RWPE2 (cell line): ENCODE measurements at regions not wholly inside any gene's neighbourhood (a gene's known extent, or its start where the extent isn't known, plus 50 kb on each side); places are given as distances from the start of the nearest gene placed in this dataset.

Experiments used
- ATAC-seq: fragments of 200-7000 bp; cut with Tn5 transposase; 3 replicates; pipeline ENCODE4 v1.9.1; 2021; ENCODE audit warnings: low read depth
- DNase-seq: peaks from one replicate; pipeline ENCODE4 v3.0.0-alpha.2; 2020; ENCODE audit warnings: low spot score
- H3K27ac ChIP-seq: fragments of 450-650 bp; 2 replicates; pipeline ENCODE4 v1.5.1; 2017; ENCODE audit warnings: mild to moderate bottlenecking; ENCODE audit not compliant: poor library complexity, severe bottlenecking
- H3K27me3 ChIP-seq: fragments of 250-450 bp; sonication (Bioruptor Pico); 2 replicates; pipeline ENCODE4 v1.5.1; 2021; ENCODE audit warnings: mild to moderate bottlenecking, moderate library complexity; ENCODE audit not compliant: insufficient read depth, poor library complexity, severe bottlenecking
- H3K36me3 ChIP-seq: fragments of 250-450 bp; sonication (Bioruptor Pico); 2 replicates; pipeline ENCODE4 v1.5.1; 2020; ENCODE audit warnings: low read depth, mild to moderate bottlenecking, moderate library complexity
- H3K4me1 ChIP-seq: fragments of 250-450 bp; sonication (Bioruptor Pico); 2 replicates; pipeline ENCODE4 v1.5.1; 2021; ENCODE audit warnings: mild to moderate bottlenecking, moderate library complexity; ENCODE audit not compliant: insufficient read depth, poor library complexity, severe bottlenecking
- H3K4me3 ChIP-seq: fragments of 250-450 bp; sonication (Bioruptor Pico); 2 replicates; pipeline ENCODE4 v1.5.1; 2021; ENCODE audit warnings: mild to moderate bottlenecking, moderate library complexity; ENCODE audit not compliant: severe bottlenecking
- H3K9me3 ChIP-seq: fragments of 250-450 bp; sonication (Bioruptor Pico); 2 replicates; pipeline ENCODE4 v1.5.1; 2021; ENCODE audit warnings: mild to moderate bottlenecking, moderate library complexity; ENCODE audit not compliant: severe bottlenecking
- TF ChIP-seq, protein P1 (sequence below): fragments of 450-650 bp; IDR thresholded peaks from one replicate; pipeline ENCODE4 v1.5.1; 2017; ENCODE audit warnings: mild to moderate bottlenecking, moderate library complexity; ENCODE audit not compliant: poor library complexity, severe bottlenecking

DNA sequence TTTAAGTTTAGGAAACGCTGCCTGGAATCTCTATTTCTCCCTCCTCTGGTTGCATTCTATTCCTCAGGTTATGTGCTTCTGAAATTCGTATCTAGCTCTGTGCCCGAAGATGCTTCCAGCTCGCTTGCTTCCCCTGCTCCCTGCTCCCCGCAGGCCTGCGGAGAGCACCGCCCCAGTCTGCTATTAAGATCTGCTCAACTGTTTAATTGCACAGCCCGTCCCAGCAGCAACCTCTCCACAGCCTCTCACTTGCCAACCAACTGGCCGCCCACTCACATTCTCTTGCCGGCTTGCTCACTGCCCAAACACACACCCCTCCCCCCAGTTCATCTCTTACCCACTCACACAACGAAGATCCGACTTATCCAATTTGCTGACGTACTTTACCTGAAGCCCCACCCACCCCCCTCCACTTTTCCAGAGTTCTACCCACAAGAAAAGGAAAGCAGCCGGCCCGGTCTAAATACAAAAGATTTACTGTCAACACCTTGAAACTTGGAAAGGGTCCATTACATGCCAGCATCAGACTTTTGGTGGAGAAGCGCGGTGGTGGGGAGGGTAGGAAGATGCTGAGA is 167.3 kb upstream of the KLF14 start:
- TF ChIP-seq, protein P1, sequence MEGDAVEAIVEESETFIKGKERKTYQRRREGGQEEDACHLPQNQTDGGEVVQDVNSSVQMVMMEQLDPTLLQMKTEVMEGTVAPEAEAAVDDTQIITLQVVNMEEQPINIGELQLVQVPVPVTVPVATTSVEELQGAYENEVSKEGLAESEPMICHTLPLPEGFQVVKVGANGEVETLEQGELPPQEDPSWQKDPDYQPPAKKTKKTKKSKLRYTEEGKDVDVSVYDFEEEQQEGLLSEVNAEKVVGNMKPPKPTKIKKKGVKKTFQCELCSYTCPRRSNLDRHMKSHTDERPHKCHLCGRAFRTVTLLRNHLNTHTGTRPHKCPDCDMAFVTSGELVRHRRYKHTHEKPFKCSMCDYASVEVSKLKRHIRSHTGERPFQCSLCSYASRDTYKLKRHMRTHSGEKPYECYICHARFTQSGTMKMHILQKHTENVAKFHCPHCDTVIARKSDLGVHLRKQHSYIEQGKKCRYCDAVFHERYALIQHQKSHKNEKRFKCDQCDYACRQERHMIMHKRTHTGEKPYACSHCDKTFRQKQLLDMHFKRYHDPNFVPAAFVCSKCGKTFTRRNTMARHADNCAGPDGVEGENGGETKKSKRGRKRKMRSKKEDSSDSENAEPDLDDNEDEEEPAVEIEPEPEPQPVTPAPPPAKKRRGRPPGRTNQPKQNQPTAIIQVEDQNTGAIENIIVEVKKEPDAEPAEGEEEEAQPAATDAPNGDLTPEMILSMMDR: no peak
- no peaks in the 10 kb centered on the region for H3K9me3 ChIP-seq
- peak overlapping the region; percentile 100 for H3K27ac ChIP-seq
- ATAC-seq: peak; percentile 48
- H3K4me1 ChIP-seq: peaks cover 94% of the 10 kb centered on the region
- no peaks in the 10 kb centered on the region for H3K27me3 ChIP-seq
- DNase-seq: peak; percentile 94
- H3K36me3 ChIP-seq: peaks cover 92% of the 10 kb centered on the region
- no peak overlapping the region for H3K4me3 ChIP-seq

DNA sequence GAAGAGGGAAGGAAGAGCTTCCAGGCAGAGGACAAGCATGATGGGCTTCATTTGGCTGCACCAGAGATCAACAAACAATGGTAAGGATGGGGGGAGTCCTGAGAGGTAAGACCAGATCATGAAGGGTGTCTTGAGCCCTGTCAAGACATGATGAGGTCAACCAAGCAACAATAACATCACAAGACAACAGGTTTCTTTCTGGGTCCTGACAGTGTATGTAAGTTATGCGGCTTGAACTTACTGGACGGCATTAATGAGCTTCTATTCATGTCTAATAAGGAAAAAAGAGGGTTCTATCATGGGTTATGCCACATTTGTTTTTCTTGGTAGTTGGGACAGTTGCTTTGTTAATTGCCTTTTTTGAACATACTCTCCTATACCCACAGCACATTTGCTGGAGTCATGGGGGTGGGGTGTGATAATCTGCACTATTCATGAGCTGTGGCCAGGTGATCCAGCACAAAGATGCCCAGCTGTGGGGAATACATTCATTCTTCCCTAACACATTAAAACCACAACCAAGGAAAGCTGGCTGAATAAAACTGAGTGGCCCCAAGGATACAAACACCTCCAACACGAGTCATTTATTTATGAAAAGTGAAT is 168.8 kb upstream of the KLF14 start:
- peaks cover 93% of the 10 kb centered on the region for H3K4me1 ChIP-seq
- no peak overlapping the region for H3K4me3 ChIP-seq
- TF ChIP-seq, protein P1: no peak
- H3K27me3 ChIP-seq: no peaks in the 10 kb centered on the region
- peaks cover 92% of the 10 kb centered on the region for H3K36me3 ChIP-seq
- DNase-seq: no peak
- H3K27ac ChIP-seq: peak overlapping the region; percentile 100
- no peaks in the 10 kb centered on the region for H3K9me3 ChIP-seq
- ATAC-seq: no peak

DNA sequence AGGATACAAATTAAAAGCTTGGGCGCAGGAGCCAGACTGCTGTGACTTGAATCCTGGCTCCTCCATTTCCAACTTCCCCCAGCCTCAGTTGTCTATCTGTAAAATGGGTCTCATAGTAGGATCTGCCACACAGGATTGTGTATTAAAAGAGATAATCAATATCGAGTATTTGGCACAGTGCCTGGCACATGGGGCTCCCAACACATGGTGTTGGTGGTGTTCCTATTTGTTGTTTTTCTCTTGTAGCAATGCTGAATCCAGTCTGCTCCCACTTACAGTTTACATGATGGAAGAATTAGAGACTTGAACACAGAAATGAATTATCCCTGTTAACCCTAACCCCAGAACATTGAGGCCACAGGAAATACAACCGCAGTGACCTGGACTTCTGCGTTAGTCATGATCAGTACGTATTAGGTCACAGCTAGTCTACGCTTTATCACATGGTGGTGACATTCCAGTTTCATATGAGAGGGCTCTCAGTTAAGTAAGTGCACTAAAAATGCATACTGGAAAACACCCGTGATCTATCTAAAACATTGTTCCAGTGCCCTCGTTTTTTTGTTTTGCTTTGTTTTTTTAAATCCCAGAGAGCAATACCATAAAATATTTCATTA is 169.5 kb upstream of the KLF14 start:
- no peaks in the 10 kb centered on the region for H3K9me3 ChIP-seq
- H3K27ac ChIP-seq: peak overlapping the region; percentile 100
- ATAC-seq: no peak
- H3K4me1 ChIP-seq: peaks cover 90% of the 10 kb centered on the region
- H3K27me3 ChIP-seq: no peaks in the 10 kb centered on the region
- H3K4me3 ChIP-seq: no peak overlapping the region
- no peak for DNase-seq
- TF ChIP-seq, protein P1: no peak
- peaks cover 92% of the 10 kb centered on the region for H3K36me3 ChIP-seq

DNA sequence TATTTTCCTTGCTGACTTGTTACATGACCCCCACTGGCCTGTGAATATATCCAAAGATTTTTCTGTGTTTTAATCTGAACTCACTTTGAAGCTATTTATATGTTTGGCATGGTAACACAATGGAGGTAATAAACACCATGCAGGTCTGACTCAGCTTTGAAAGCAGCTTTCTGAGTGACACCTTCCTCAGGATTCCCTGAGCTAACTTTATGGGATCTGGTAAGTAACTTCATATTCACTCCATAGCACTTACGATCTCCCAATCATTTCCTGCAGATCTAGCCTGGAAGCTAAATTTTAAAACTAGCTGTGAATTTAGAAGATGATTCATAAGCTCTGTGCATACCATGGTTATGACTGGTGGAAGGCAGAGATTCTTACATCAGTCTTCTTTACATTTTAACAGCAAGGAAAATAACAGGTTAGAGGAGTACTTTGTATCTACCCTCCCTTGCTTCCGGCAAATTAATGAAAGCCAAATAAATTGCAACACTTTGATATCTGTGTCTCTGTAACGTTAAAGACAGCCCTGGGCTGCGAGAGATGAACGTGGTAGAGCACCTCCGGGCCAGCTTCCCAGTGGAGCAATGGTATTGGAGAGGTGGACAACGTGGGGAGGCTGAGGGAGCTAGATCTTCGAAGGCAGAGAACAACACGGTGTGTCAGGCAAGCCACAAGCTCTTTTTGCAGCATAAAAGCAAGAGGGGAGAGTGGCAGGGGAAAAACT is 170.2 kb upstream of the KLF14 start:
- ATAC-seq (peak; percentile 69), DNase-seq (peak; percentile 89)
- Histone ChIP-seq H3K27me3 (no peaks in the 10 kb centered on the region), H3K9me3 (no peaks in the 10 kb centered on the region), H3K27ac (peak overlapping the region; percentile 100), H3K36me3 (peaks cover 92% of the 10 kb centered on the region), H3K4me1 (peaks cover 89% of the 10 kb centered on the region), H3K4me3 (no peak overlapping the region)
- TF ChIP-seq, protein P1: no peak
